Stomach (tissue), 4 donors: ENCODE measurements at regions not wholly inside any gene's neighbourhood (a gene's known extent, or its start where the extent isn't known, plus 50 kb on each side); places are given as distances from the start of the nearest gene placed in this dataset.

Experiments used
- EP300 ChIP-seq: sonication (generic); formaldehyde crosslinking; IDR thresholded peaks from one replicate; pipeline ENCODE4 v1.6.1; 2017; ENCODE audit warnings: antibody characterized with exemption
- POLR2A ChIP-seq, 4 donors: fragments of 450-650 bp; IDR thresholded peaks; one replicate each; pipeline ENCODE4 v1.6.1; 2016; ENCODE audit warnings: antibody characterized with exemption in 4 of 4, control low read depth in 2 of 4, mild to moderate bottlenecking in 1 of 4, moderate library complexity in 1 of 4
- POLR2AphosphoS5 ChIP-seq, 3 donors: sonication (generic); formaldehyde crosslinking; IDR thresholded peaks; one replicate each; pipeline ENCODE4 v1.6.1; 2016; ENCODE audit warnings: antibody characterized with exemption in 3 of 3
- TF ChIP-seq, protein P1 (sequence below), 7 experiments: fragments of 450-650 bp in 4 of 7; fragments of 200-600 bp in 3 of 7; sonication (generic) in 3 of 7; IDR thresholded peaks; one replicate each; pipeline ENCODE4 v1.5.1; 2016 to 2019; ENCODE audit warnings: antibody characterized with exemption in 7 of 7, control low read depth in 2 of 7, mild to moderate bottlenecking in 1 of 7

DNA sequence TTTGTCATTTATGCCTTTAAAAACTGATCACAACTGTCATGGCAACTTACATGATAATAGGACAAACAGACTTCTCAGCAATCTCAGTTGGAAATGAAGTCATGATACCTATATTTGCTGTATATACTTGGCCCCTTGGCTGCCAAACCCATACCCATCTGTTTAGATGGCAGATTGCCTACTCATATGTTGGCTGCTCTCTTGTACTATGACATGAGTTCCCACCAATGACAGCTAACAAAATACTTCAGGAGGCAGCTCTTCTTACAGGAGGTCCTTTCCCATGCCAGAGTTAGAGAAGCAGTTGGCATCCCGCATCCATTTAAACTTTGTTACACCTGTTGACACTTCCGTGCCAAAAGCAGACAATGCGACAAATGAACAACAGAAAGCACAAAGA, 603.1 kb upstream of the ADGRL2 start:
- TF ChIP-seq POLR2AphosphoS5 (IDR thresholded peaks at IDR 0.05): no peak
- TF ChIP-seq POLR2A (IDR thresholded peaks at IDR 0.05): no peak
- TF ChIP-seq, protein P1, sequence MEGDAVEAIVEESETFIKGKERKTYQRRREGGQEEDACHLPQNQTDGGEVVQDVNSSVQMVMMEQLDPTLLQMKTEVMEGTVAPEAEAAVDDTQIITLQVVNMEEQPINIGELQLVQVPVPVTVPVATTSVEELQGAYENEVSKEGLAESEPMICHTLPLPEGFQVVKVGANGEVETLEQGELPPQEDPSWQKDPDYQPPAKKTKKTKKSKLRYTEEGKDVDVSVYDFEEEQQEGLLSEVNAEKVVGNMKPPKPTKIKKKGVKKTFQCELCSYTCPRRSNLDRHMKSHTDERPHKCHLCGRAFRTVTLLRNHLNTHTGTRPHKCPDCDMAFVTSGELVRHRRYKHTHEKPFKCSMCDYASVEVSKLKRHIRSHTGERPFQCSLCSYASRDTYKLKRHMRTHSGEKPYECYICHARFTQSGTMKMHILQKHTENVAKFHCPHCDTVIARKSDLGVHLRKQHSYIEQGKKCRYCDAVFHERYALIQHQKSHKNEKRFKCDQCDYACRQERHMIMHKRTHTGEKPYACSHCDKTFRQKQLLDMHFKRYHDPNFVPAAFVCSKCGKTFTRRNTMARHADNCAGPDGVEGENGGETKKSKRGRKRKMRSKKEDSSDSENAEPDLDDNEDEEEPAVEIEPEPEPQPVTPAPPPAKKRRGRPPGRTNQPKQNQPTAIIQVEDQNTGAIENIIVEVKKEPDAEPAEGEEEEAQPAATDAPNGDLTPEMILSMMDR (IDR thresholded peaks at IDR 0.05): no peak
- TF ChIP-seq EP300: no peak
